HepG2 (cell line): ENCODE measurements at regions not wholly inside any gene's neighbourhood (a gene's known extent, or its start where the extent isn't known, plus 50 kb on each side); places are given as distances from the start of the nearest gene placed in this dataset.

Source experiments
- ATAC-seq: fragments of 200-7000 bp; cut with Tn5 transposase; 3 replicates; pipeline ENCODE4 v1.9.1; 2020; ENCODE audit warnings: mild to moderate bottlenecking, moderate library complexity
- BruUV-seq: library from RNA; stranded (reverse); fragments of 400-500 nt; replicated peaks from 2 replicates; lab custom pipeline; 2021; lab: Mats Ljungman, UMichigan
- CTCF ChIA-PET: fragments of 300-600 bp; formaldehyde crosslinking; extraction: SDS; loops from one replicate; lab custom pipeline; 2021; ENCODE audit warnings: low total read pairs, inconsistent platforms, low intra/inter-chr PET ratio; lab: Yijun Ruan, JAX
- POLR2A ChIA-PET: fragments of 350-600 bp; sonication (Branson Sonifier 250); formaldehyde crosslinking; loops from one replicate; lab custom pipeline; 2020; ENCODE audit warnings: antibody characterized with exemption, inconsistent platforms; lab: Yijun Ruan, JAX
- DNase-seq: peaks from one replicate; pipeline ENCODE4 v3.0.0-alpha.2; 2015; ENCODE audit warnings: low spot score
- FAIRE-seq: peaks from 3 replicates; lab custom pipeline; 2011; peaks lifted over from hg19 to GRCh38; lab: Jason Lieb, UNC
- H2AFZ ChIP-seq: one replicate; pipeline ENCODE4 v1.6.1; 2011; ENCODE audit warnings: low read length, inconsistent platforms
- H3K27ac ChIP-seq: fragments of 300-600 bp; 3 replicates; pipeline ENCODE4 v1.8.0; 2011; ENCODE audit warnings: mixed run types, mild to moderate bottlenecking, mixed read lengths, low read length, inconsistent platforms; ENCODE audit not compliant: insufficient read depth; ENCODE audit errors: extremely low read length
- H3K27me3 ChIP-seq, 2 experiments: fragments of 200-600 bp in 1 of 2; 2 replicates in 1 of 2; 3 replicates in 1 of 2; pipeline versions ENCODE4 v1.6.0 to v1.8.0; 2011; ENCODE audit warnings: low read length in 2 of 2, mild to moderate bottlenecking in 2 of 2, moderate library complexity in 2 of 2, inconsistent platforms in 1 of 2; ENCODE audit not compliant: insufficient read depth in 2 of 2, control insufficient read depth in 1 of 2
- H3K36me3 ChIP-seq, 2 experiments: fragments of 200-600 bp in 1 of 2; replicated peaks in 1 of 2; 2 replicates in 1 of 2; 3 replicates in 1 of 2; pipeline versions ENCODE4 v1.5.1 to v1.8.0; 2011; ENCODE audit warnings: low read length in 2 of 2, inconsistent platforms in 1 of 2; ENCODE audit not compliant: insufficient read depth in 2 of 2, control insufficient read depth in 1 of 2
- H3K4me1 ChIP-seq: 2 replicates; pipeline ENCODE4 v1.5.1; 2012; ENCODE audit warnings: low read length, inconsistent platforms; ENCODE audit not compliant: insufficient read depth
- H3K4me2 ChIP-seq: 2 replicates; pipeline ENCODE4 v1.6.0; 2011; ENCODE audit warnings: low read depth, low read length, inconsistent platforms
- H3K4me3 ChIP-seq, 3 experiments: fragments of 200-600 bp in 1 of 3; sonication (generic), shearing (Covaris generic) in 1 of 3; replicated peaks in 1 of 3; 2 replicates each; pipeline ENCODE4 v1.5.1; 2011 to 2016; ENCODE audit warnings: low read length in 3 of 3, inconsistent platforms in 2 of 3, low read depth in 2 of 3, mild to moderate bottlenecking in 2 of 3, control low read depth in 1 of 3, mixed read lengths in 1 of 3; ENCODE audit not compliant: insufficient read depth in 1 of 3
- H3K79me2 ChIP-seq: one replicate; pipeline ENCODE4 v1.6.1; 2011; ENCODE audit warnings: low read length, inconsistent platforms; ENCODE audit not compliant: insufficient read depth
- H3K9ac ChIP-seq: 2 replicates; pipeline ENCODE4 v1.6.0; 2011; ENCODE audit warnings: mild to moderate bottlenecking, low read depth, low read length, inconsistent platforms; ENCODE audit not compliant: insufficient read depth
- H3K9me3 ChIP-seq: 2 replicates; pipeline ENCODE4 v1.5.1; 2012; ENCODE audit warnings: mild to moderate bottlenecking, low read length
- H4K20me1 ChIP-seq: 2 replicates; pipeline ENCODE4 v1.6.0; 2011; ENCODE audit warnings: inconsistent platforms, mild to moderate bottlenecking, low read length, moderate library complexity; ENCODE audit not compliant: insufficient read depth
- ADNP ChIP-seq: sonication (generic); formaldehyde crosslinking; IDR thresholded peaks from 2 replicates; pipeline ENCODE4 v1.4.0; 2020; ENCODE audit warnings: missing genetic modification reagents
- AKNA ChIP-seq: sonication (generic); formaldehyde crosslinking; IDR thresholded peaks from 2 replicates; pipeline ENCODE4 v1.4.0; 2020; ENCODE audit warnings: missing genetic modification reagents, borderline replicate concordance
- ATF7 ChIP-seq, 2 experiments: fragments of 450-650 bp in 1 of 2; sonication (generic) in 1 of 2; formaldehyde crosslinking in 1 of 2; IDR thresholded peaks; 2 replicates each; pipeline versions ENCODE4 v1.4.0 to v1.6.1; 2016 to 2020; ENCODE audit warnings: antibody characterized with exemption in 1 of 2, mild to moderate bottlenecking in 1 of 2, missing genetic modification reagents in 1 of 2
- CCDC6 ChIP-seq: sonication (generic); formaldehyde crosslinking; IDR thresholded peaks from 2 replicates; pipeline ENCODE4 v1.8.1; 2022; ENCODE audit warnings: mild to moderate bottlenecking, missing genetic modification reagents, moderate library complexity
- HIC2 ChIP-seq: sonication (generic); formaldehyde crosslinking; IDR thresholded peaks from 2 replicates; pipeline ENCODE4 v1.9.0; 2022; ENCODE audit warnings: low read depth, missing genetic modification reagents
- ISL2 ChIP-seq: sonication (generic); formaldehyde crosslinking; IDR thresholded peaks from 2 replicates; pipeline ENCODE4 v1.5.0; 2020; ENCODE audit warnings: missing genetic modification reagents
- SALL2 ChIP-seq: sonication (generic); formaldehyde crosslinking; IDR thresholded peaks from 2 replicates; pipeline ENCODE4 v1.8.1; 2023; ENCODE audit warnings: mild to moderate bottlenecking, missing genetic modification reagents, inconsistent platforms
- SCMH1 ChIP-seq: sonication (generic); formaldehyde crosslinking; IDR thresholded peaks from 2 replicates; pipeline ENCODE4 v1.9.0; 2021; ENCODE audit warnings: missing genetic modification reagents, mild to moderate bottlenecking, borderline replicate concordance
- TMF1 ChIP-seq: sonication (generic); formaldehyde crosslinking; IDR thresholded peaks from 2 replicates; pipeline ENCODE4 v1.8.1; 2022; ENCODE audit warnings: low read depth, missing genetic modification reagents
- ZNF629 ChIP-seq: sonication (generic); formaldehyde crosslinking; conservative IDR thresholded peaks from 2 replicates; pipeline ENCODE4 v1.5.0; 2020; ENCODE audit warnings: missing genetic modification reagents
- WGBS: methylation state at CpG from one replicate; pipeline ENCODE4 v1.1.6; 2017; ENCODE audit warnings: low lambda C conversion rate; 5-methylcytosine and 5-hydroxymethylcytosine counted together
- in situ Hi-C: cut with HindIII; loops from 2 replicates; pipeline ENCODE4 v1.10.0; 2017; ENCODE audit warnings: low pct_unique_long_range_greater_than_20kb; ENCODE audit not compliant: extremely low pct_ligation_motif_present
- intact Hi-C: fragments of 100-400 bp; cut with micrococcal nuclease; formaldehyde crosslinking; loops from one replicate; pipeline ENCODE4 v1.10.0; 2022; ENCODE audit not compliant: unreplicated experiment

- in situ Hi-C loops: no loop called here
- Histone ChIP-seq H3K9ac (no peak overlapping the region), H2AFZ (no peak overlapping the region), H3K9me3 (no peaks in the 10 kb centered on the region), H4K20me1 (no peaks in the 10 kb centered on the region), H3K4me2 (no peak overlapping the region), H3K4me1 (peaks cover 35% of the 10 kb centered on the region), H3K36me3 (no peaks in the 10 kb centered on the region), H3K27me3 (no peaks in the 10 kb centered on the region), H3K4me3 (no peak overlapping the region), H3K79me2 (no peaks in the 10 kb centered on the region), H3K27ac (no peak overlapping the region)
- no peak for TF ChIP-seq ISL2 (CRISPR knock-in tag)
- TF ChIP-seq ATF7 (IDR thresholded peaks at IDR 0.05): no peak
- TF ChIP-seq ATF7 (CRISPR knock-in tag; IDR thresholded peaks at IDR 0.05): no peak
- no peak for TF ChIP-seq CCDC6 (CRISPR knock-in tag)
- TF ChIP-seq AKNA (CRISPR knock-in tag): no peak
- TF ChIP-seq SALL2: no peak
- TF ChIP-seq ADNP (CRISPR knock-in tag): no peak
- no peak for TF ChIP-seq SCMH1 (CRISPR knock-in tag)
- no peak for TF ChIP-seq ZNF629 (CRISPR knock-in tag)
- no peak for TF ChIP-seq TMF1 (CRISPR knock-in tag)
- TF ChIP-seq HIC2 (CRISPR knock-in tag): no peak
- intact Hi-C loops: loop anchor here (10.0 kb wide), 1 partner anchor 283 kb away; no protein-coding TSS in a partner anchor
- ChIA-PET POLR2A (no interaction called here), CTCF (no interaction called here)
- BruUV-seq: no TSS peak
- no peak for DNase-seq
- WGBS: 82% methylated on average over 2 of the region's 2 CpGs
- no peak for ATAC-seq
- FAIRE-seq: no peak
Observed at GRCh38 chr1:213657879-213658278, 329.9 kb upstream of the PROX1 start.
